Gastrocnemius medialis (tissue), 4 donors: ENCODE measurements at regions not wholly inside any gene's neighbourhood (a gene's known extent, or its start where the extent isn't known, plus 50 kb on each side); places are given as distances from the start of the nearest gene placed in this dataset.

ENCODE experiments used
- POLR2A ChIP-seq, 2 donors: fragments of 450-650 bp; IDR thresholded peaks; one replicate each; pipeline ENCODE4 v1.6.1; 2017; ENCODE audit warnings: antibody characterized with exemption in 2 of 2, mild to moderate bottlenecking in 2 of 2, moderate library complexity in 2 of 2
- TF ChIP-seq, protein P1 (sequence below), 5 experiments: fragments of 450-650 bp in 3 of 5; fragments of 200-600 bp in 2 of 5; sonication (generic) in 2 of 5; IDR thresholded peaks in 4 of 5; conservative IDR thresholded peaks in 1 of 5; 1 replicate in 4 of 5; 2 replicates in 1 of 5; pipeline ENCODE4 v1.5.1; 2016 to 2019; ENCODE audit warnings: antibody characterized with exemption in 5 of 5, mild to moderate bottlenecking in 3 of 5, moderate library complexity in 3 of 5

DNA sequence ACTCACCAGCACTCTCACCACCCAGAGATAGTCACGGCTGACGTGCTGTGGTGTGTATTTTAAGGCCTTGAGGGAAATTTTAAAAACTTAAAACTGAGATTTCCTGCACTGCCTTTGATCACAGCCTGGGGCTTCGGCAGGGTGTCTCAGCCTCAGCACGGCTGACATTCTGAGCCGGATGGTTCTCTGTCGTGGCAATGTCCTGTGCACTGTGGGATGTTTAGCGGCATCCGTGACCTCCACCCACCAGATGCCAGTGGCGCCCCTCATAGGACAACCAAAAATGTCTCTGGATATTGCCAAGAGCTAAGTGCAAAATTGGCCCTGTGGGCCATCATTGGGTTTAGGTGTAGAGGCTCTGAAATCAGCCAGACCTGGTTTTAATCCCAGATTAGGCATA is 142.2 kb upstream of the KCNG1 start:
- TF ChIP-seq POLR2A (IDR thresholded peaks at IDR 0.05): no peak
- TF ChIP-seq, protein P1, sequence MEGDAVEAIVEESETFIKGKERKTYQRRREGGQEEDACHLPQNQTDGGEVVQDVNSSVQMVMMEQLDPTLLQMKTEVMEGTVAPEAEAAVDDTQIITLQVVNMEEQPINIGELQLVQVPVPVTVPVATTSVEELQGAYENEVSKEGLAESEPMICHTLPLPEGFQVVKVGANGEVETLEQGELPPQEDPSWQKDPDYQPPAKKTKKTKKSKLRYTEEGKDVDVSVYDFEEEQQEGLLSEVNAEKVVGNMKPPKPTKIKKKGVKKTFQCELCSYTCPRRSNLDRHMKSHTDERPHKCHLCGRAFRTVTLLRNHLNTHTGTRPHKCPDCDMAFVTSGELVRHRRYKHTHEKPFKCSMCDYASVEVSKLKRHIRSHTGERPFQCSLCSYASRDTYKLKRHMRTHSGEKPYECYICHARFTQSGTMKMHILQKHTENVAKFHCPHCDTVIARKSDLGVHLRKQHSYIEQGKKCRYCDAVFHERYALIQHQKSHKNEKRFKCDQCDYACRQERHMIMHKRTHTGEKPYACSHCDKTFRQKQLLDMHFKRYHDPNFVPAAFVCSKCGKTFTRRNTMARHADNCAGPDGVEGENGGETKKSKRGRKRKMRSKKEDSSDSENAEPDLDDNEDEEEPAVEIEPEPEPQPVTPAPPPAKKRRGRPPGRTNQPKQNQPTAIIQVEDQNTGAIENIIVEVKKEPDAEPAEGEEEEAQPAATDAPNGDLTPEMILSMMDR (IDR thresholded peaks at IDR 0.05 in 4 of 5, conservative IDR thresholded peaks at IDR 0.05 in 1 of 5): no peak
